Prostate gland (tissue), 2 donors: ENCODE measurements at regions not wholly inside any gene's neighbourhood (a gene's known extent, or its start where the extent isn't known, plus 50 kb on each side); places are given as distances from the start of the nearest gene placed in this dataset.
A peak's percentile ranks its signal among the peaks of the same experiment; 100 is the strongest.

Experiments used
- DNase-seq: peaks from one replicate; pipeline ENCODE4 v3.0.0-alpha.2; 2019; ENCODE audit warnings: low spot score
- H3K27ac ChIP-seq, 2 donors: fragments of 200-600 bp; sonication (generic); 2 replicates each; pipeline ENCODE4 v1.5.1; 2017 to 2019
- H3K27me3 ChIP-seq: fragments of 200-600 bp; sonication (generic); replicated peaks from 2 replicates; pipeline ENCODE4 v1.5.1; 2019; ENCODE audit not compliant: insufficient read depth
- H3K36me3 ChIP-seq, 2 donors: fragments of 200-600 bp; sonication (generic); 1 replicate in 1 of 2; 2 replicates in 1 of 2; pipeline versions ENCODE4 v1.5.1 to v1.8.1; 2017 to 2019
- H3K4me1 ChIP-seq: fragments of 200-600 bp; sonication (generic); replicated peaks from 2 replicates; pipeline ENCODE4 v1.5.1; 2019
- H3K4me3 ChIP-seq, 2 donors: fragments of 200-600 bp; sonication (generic); 2 replicates each; pipeline ENCODE4 v1.5.1; 2017 to 2019
- H3K9me3 ChIP-seq: fragments of 200-600 bp; sonication (generic); 2 replicates; pipeline ENCODE4 v1.5.1; 2017
- CTCF ChIP-seq, 4 experiments: fragments of 200-600 bp in 2 of 4; fragments of 450-650 bp in 2 of 4; sonication (generic) in 2 of 4; IDR thresholded peaks; 1 replicate in 3 of 4; 2 replicates in 1 of 4; pipeline ENCODE4 v1.5.1; 2016 to 2019; ENCODE audit warnings: antibody characterized with exemption in 4 of 4, mild to moderate bottlenecking in 2 of 4, moderate library complexity in 2 of 4
- POLR2A ChIP-seq: fragments of 450-650 bp; IDR thresholded peaks from one replicate; pipeline ENCODE4 v1.6.1; 2016; ENCODE audit warnings: antibody characterized with exemption, mild to moderate bottlenecking
- POLR2AphosphoS5 ChIP-seq: sonication (generic); formaldehyde crosslinking; IDR thresholded peaks from one replicate; pipeline ENCODE4 v1.6.1; 2017; ENCODE audit warnings: antibody characterized with exemption
- WGBS: methylation state at CpG from one replicate; pipeline ENCODE4 v1.1.5; 2018; 5-methylcytosine and 5-hydroxymethylcytosine counted together
- intact Hi-C: fragments of 100-400 bp; cut with DNase I; formaldehyde crosslinking; loops from one replicate; pipeline ENCODE4 v1.14.2; 2022

- DNase-seq, result no peak
- H3K27ac ChIP-seq, result peak overlapping the region; percentile 25 to 61
- H3K4me1 ChIP-seq, result no peaks in the 10 kb centered on the region
- 93% methylated on average over 1 of the region's 1 CpG for WGBS
- intact Hi-C loops, result no loop called here
- no peaks in the 10 kb centered on the region for H3K36me3 ChIP-seq
- no peak overlapping the region for H3K4me3 ChIP-seq
- H3K27me3 ChIP-seq, result no peaks in the 10 kb centered on the region
- TF ChIP-seq POLR2AphosphoS5, result no peak
- no peak for TF ChIP-seq CTCF (IDR thresholded peaks at IDR 0.05)
- TF ChIP-seq POLR2A, result no peak
- H3K9me3 ChIP-seq, result no peaks in the 10 kb centered on the region
Observed at GRCh38 chr14:34035934-34036250, 85.0 kb upstream of the EGLN3 start.

GRCh38 chr14:34035177-34035933 is 84.5 kb upstream of the EGLN3 start:
- no peaks in the 10 kb centered on the region for H3K9me3 ChIP-seq
- peak overlapping the region; percentile 25 to 61 for H3K27ac ChIP-seq
- H3K4me1 ChIP-seq, result no peaks in the 10 kb centered on the region
- no peak for TF ChIP-seq CTCF (IDR thresholded peaks at IDR 0.05)
- TF ChIP-seq POLR2AphosphoS5, result no peak
- TF ChIP-seq POLR2A, result no peak
- peak; percentile 41 for DNase-seq
- no peak overlapping the region for H3K4me3 ChIP-seq
- no peaks in the 10 kb centered on the region for H3K27me3 ChIP-seq
- H3K36me3 ChIP-seq, result no peaks in the 10 kb centered on the region
- intact Hi-C loops, result no loop called here
- WGBS, result 31% methylated on average over 10 of the region's 10 CpGs

GRCh38 chr14:34034447-34035176 is 83.7 kb upstream of the EGLN3 start:
- intact Hi-C loops, result no loop called here
- Histone ChIP-seq H3K4me1 (no peaks in the 10 kb centered on the region), H3K27ac (no peak overlapping the region), H3K4me3 (no peak overlapping the region), H3K36me3 (no peaks in the 10 kb centered on the region), H3K9me3 (no peaks in the 10 kb centered on the region), H3K27me3 (no peaks in the 10 kb centered on the region)
- TF ChIP-seq POLR2A, result no peak
- TF ChIP-seq POLR2AphosphoS5, result no peak
- no peak for TF ChIP-seq CTCF (IDR thresholded peaks at IDR 0.05)
- WGBS, result 75% methylated on average over 11 of the region's 11 CpGs
- DNase-seq, result no peak

GRCh38 chr14:34032720-34033119 is 81.8 kb upstream of the EGLN3 start:
- H3K27me3 ChIP-seq, result no peaks in the 10 kb centered on the region
- DNase-seq, result no peak
- no peak overlapping the region for H3K27ac ChIP-seq
- H3K4me1 ChIP-seq, result no peaks in the 10 kb centered on the region
- H3K9me3 ChIP-seq, result no peaks in the 10 kb centered on the region
- H3K4me3 ChIP-seq, result no peak overlapping the region
- TF ChIP-seq POLR2A, result no peak
- TF ChIP-seq POLR2AphosphoS5, result no peak
- TF ChIP-seq CTCF (IDR thresholded peaks at IDR 0.05), result no peak
- intact Hi-C loops, result no loop called here
- no peaks in the 10 kb centered on the region for H3K36me3 ChIP-seq
- WGBS, result 92% methylated on average over 5 of the region's 5 CpGs

GRCh38 chr14:34030864-34031263 is 80.0 kb upstream of the EGLN3 start:
- no peak overlapping the region for H3K27ac ChIP-seq
- intact Hi-C loops, result no loop called here
- no peaks in the 10 kb centered on the region for H3K36me3 ChIP-seq
- no peaks in the 10 kb centered on the region for H3K4me1 ChIP-seq
- no peaks in the 10 kb centered on the region for H3K27me3 ChIP-seq
- TF ChIP-seq POLR2A, result no peak
- TF ChIP-seq CTCF (IDR thresholded peaks at IDR 0.05), result no peak
- no peak for TF ChIP-seq POLR2AphosphoS5
- WGBS, result 42% methylated on average over 1 of the region's 1 CpG
- DNase-seq, result no peak
- no peak overlapping the region for H3K4me3 ChIP-seq
- H3K9me3 ChIP-seq, result no peaks in the 10 kb centered on the region
